AG10803 (cell line): ENCODE measurements at regions not wholly inside any gene's neighbourhood (a gene's known extent, or its start where the extent isn't known, plus 50 kb on each side); places are given as distances from the start of the nearest gene placed in this dataset.
A peak's percentile ranks its signal among the peaks of the same experiment; 100 is the strongest.
"Not testable (repeated sequence)": the region's sequence is repeated elsewhere in the genome, so short reads cannot be mapped to it uniquely, and the experiment has no call there.

ENCODE experiments used
- DNase-seq: peaks from one replicate; pipeline ENCODE4 v3.0.0; 2010; ENCODE audit warnings: low read depth
- H3K4me3 ChIP-seq: 2 replicates; pipeline ENCODE4 v1.5.1; 2011; ENCODE audit warnings: mild to moderate bottlenecking, low read length, control low read depth
- CTCF ChIP-seq: conservative IDR thresholded peaks from 2 replicates; pipeline ENCODE4 v1.5.1; 2011; ENCODE audit warnings: mild to moderate bottlenecking, low read length, control low read depth, inconsistent platforms

- no peak for DNase-seq
- H3K4me3 ChIP-seq = no peak overlapping the region
- TF ChIP-seq CTCF = no peak
Observed at GRCh38 chr7:125084196-125084595, 154.6 kb upstream of the POT1 start.

GRCh38 chr7:125074141-125074540, 144.5 kb upstream of the POT1 start:
- no peak for DNase-seq
- no peak overlapping the region for H3K4me3 ChIP-seq
- TF ChIP-seq CTCF = no peak

GRCh38 chr7:125065546-125065945, 135.9 kb upstream of the POT1 start:
- DNase-seq = no peak
- TF ChIP-seq CTCF = no peak
- no peak overlapping the region for H3K4me3 ChIP-seq

GRCh38 chr7:125065001-125065400, 135.4 kb upstream of the POT1 start:
- no peak overlapping the region for H3K4me3 ChIP-seq
- no peak for TF ChIP-seq CTCF
- no peak for DNase-seq

- H3K4me3 ChIP-seq = no peak overlapping the region
- DNase-seq = no peak
- TF ChIP-seq CTCF = no peak
Observed at GRCh38 chr7:125061776-125062397, 132.3 kb upstream of the POT1 start.

- H3K4me3 ChIP-seq, DNase-seq: not testable (repeated sequence)
Observed at GRCh38 chr7:125061083-125061745, 131.6 kb upstream of the POT1 start.

GRCh38 chr7:125059861-125060456, 130.3 kb upstream of the POT1 start:
- peak; percentile 43 for TF ChIP-seq CTCF
- no peak overlapping the region for H3K4me3 ChIP-seq
- peak; percentile 0 for DNase-seq
